ENCODE measurements at regions not wholly inside any gene's neighbourhood (a gene's known extent, or its start where the extent isn't known, plus 50 kb on each side); places are given as distances from the start of the nearest gene placed in this dataset.

- TF ChIP-seq EZH2 (IDR thresholded peaks at IDR 0.05) (no peak), CTCF (IDR thresholded peaks at IDR 0.05) (no peak)
Measured at GRCh38 chr3:106129939-106130338, 261.1 kb upstream of the CBLB start.

Data from neural progenitor cell (in vitro differentiated cells).